GM12878 (cell line): ENCODE measurements at regions not wholly inside any gene's neighbourhood (a gene's known extent, or its start where the extent isn't known, plus 50 kb on each side); places are given as distances from the start of the nearest gene placed in this dataset.

Source experiments
- ATAC-seq: fragments of 200-7000 bp; cut with Tn5 transposase; 3 replicates; pipeline ENCODE4 v1.9.1; 2020; ENCODE audit warnings: mild to moderate bottlenecking, moderate library complexity
- BruUV-seq: library from RNA; stranded (reverse); fragments of 400-500 nt; replicated peaks from 2 replicates; lab custom pipeline; 2021; lab: Mats Ljungman, UMichigan
- CTCF ChIA-PET: fragments of 300-600 bp; sonication (Branson Sonifier 250); formaldehyde crosslinking; extraction: SDS; loops from one replicate; lab custom pipeline; 2021; ENCODE audit warnings: inconsistent platforms; lab: Yijun Ruan, JAX
- POLR2A ChIA-PET: fragments of 350-600 bp; formaldehyde crosslinking; extraction: SDS; loops from one replicate; lab custom pipeline; 2021; ENCODE audit warnings: inconsistent platforms; lab: Charles Lee
- RAD21 ChIA-PET: fragments of 300-600 bp; sonication (Branson Sonifier 250); formaldehyde crosslinking; loops from one replicate; lab custom pipeline; 2023; ENCODE audit warnings: antibody characterized with exemption; ENCODE audit not compliant: unreplicated experiment; lab: Charles Lee
- SMC1A ChIA-PET: fragments of 300-600 bp; sonication (Branson Sonifier 250); formaldehyde crosslinking; loops from one replicate; lab custom pipeline; 2023; ENCODE audit not compliant: unreplicated experiment, uncharacterized antibody; lab: Charles Lee
- DNase-seq: peaks from one replicate; pipeline ENCODE4 v3.0.0-alpha.2; 2011; ENCODE audit warnings: low read depth, low spot score
- FAIRE-seq: peaks from 3 replicates; lab custom pipeline; 2011; peaks lifted over from hg19 to GRCh38; lab: Jason Lieb, UNC
- H2AFZ ChIP-seq: 2 replicates; pipeline ENCODE4 v1.6.0; 2011; ENCODE audit warnings: low read depth, low read length, control low read depth; ENCODE audit not compliant: control insufficient read depth
- H3K27ac ChIP-seq: 2 replicates; pipeline ENCODE4 v1.5.1; 2011; ENCODE audit warnings: control low read depth; ENCODE audit not compliant: control insufficient read depth, insufficient read depth
- H3K27me3 ChIP-seq, 2 experiments: replicated peaks in 1 of 2; 2 replicates each; pipeline versions ENCODE4 v1.6.0 to v1.6.1; 2011; ENCODE audit warnings: low read length in 1 of 2; ENCODE audit not compliant: control insufficient read depth in 2 of 2, insufficient read depth in 2 of 2
- H3K36me3 ChIP-seq, 2 experiments: 2 replicates each; pipeline ENCODE4 v1.5.1; 2011; ENCODE audit warnings: low read length in 1 of 2; ENCODE audit not compliant: control insufficient read depth in 2 of 2, insufficient read depth in 2 of 2
- H3K4me1 ChIP-seq: 2 replicates; pipeline ENCODE4 v1.6.1; 2011; ENCODE audit warnings: mild to moderate bottlenecking, low read length, moderate library complexity, mixed read lengths; ENCODE audit not compliant: control insufficient read depth, insufficient read depth
- H3K4me2 ChIP-seq: 2 replicates; pipeline ENCODE4 v1.6.0; 2011; ENCODE audit warnings: control low read depth; ENCODE audit not compliant: control insufficient read depth, insufficient read depth
- H3K4me3 ChIP-seq: fragments of 200-600 bp; sonication (generic); 2 replicates; pipeline ENCODE4 v1.5.1; 2016
- H3K79me2 ChIP-seq: 2 replicates; pipeline ENCODE4 v1.6.0; 2011; ENCODE audit warnings: low read length; ENCODE audit not compliant: control insufficient read depth, insufficient read depth
- H3K9ac ChIP-seq: 2 replicates; pipeline ENCODE4 v1.8.0; 2011; ENCODE audit warnings: low read length, control low read depth, mixed read lengths; ENCODE audit not compliant: control insufficient read depth, insufficient read depth
- H3K9me3 ChIP-seq: replicated peaks from 3 replicates; pipeline ENCODE4 v1.5.1; 2011; ENCODE audit warnings: mild to moderate bottlenecking, low read length; ENCODE audit not compliant: control insufficient read depth, insufficient read depth
- H4K20me1 ChIP-seq: 2 replicates; pipeline ENCODE4 v1.6.0; 2011; ENCODE audit not compliant: control insufficient read depth, insufficient read depth
- BCLAF1 ChIP-seq: fragments of 450-650 bp; IDR thresholded peaks from 2 replicates; pipeline ENCODE4 v1.6.1; 2017; ENCODE audit warnings: antibody characterized with exemption, mild to moderate bottlenecking, moderate library complexity
- CHD2 ChIP-seq: IDR thresholded peaks from 2 replicates; pipeline ENCODE4 v1.6.1; 2011; ENCODE audit warnings: low read depth, low read length, improper control_type of control experiment, borderline replicate concordance
- DPF2 ChIP-seq: fragments of 450-650 bp; IDR thresholded peaks from 2 replicates; pipeline ENCODE4 v1.6.1; 2017; ENCODE audit warnings: mild to moderate bottlenecking
- GATAD2B ChIP-seq: fragments of 450-650 bp; conservative IDR thresholded peaks from 2 replicates; pipeline ENCODE4 v1.6.1; 2017; ENCODE audit warnings: low read depth, mild to moderate bottlenecking, moderate library complexity
- POLR2A ChIP-seq: IDR thresholded peaks from 2 replicates; pipeline ENCODE4 v1.6.1; 2011; ENCODE audit warnings: low read depth, mild to moderate bottlenecking, low read length
- STAT1 ChIP-seq: fragments of 450-650 bp; conservative IDR thresholded peaks from 2 replicates; pipeline ENCODE4 v1.6.1; 2014; ENCODE audit warnings: antibody characterized with exemption, mild to moderate bottlenecking
- SUZ12 ChIP-seq: fragments of 200-600 bp; sonication (generic); IDR thresholded peaks from one replicate; pipeline ENCODE4 v1.6.1; 2018; ENCODE audit warnings: antibody characterized with exemption, mild to moderate bottlenecking; ENCODE audit not compliant: unreplicated experiment
- ZNF217 ChIP-seq: fragments of 450-650 bp; IDR thresholded peaks from 2 replicates; pipeline ENCODE4 v1.6.1; 2017; ENCODE audit warnings: antibody characterized with exemption, mild to moderate bottlenecking
- ZNF274 ChIP-seq: IDR thresholded peaks from one replicate; pipeline ENCODE4 v1.8.0; 2011; ENCODE audit not compliant: insufficient read length, insufficient read depth
- WGBS: methylation state at CpG from one replicate; pipeline ENCODE4 v1.1.6; 2016; ENCODE audit warnings: low lambda C conversion rate; ENCODE audit not compliant: insufficient replicate concordance, insufficient coverage; ENCODE audit errors: missing lambda C conversion rate; 5-methylcytosine and 5-hydroxymethylcytosine counted together
- in situ Hi-C: fragments of 300-500 bp; cut with MboI; formaldehyde crosslinking; loops from 9 replicates; pipeline ENCODE4 v1.14.3; 2018; ENCODE audit warnings: mixed read lengths
- intact Hi-C: fragments of 100-400 bp; cut with micrococcal nuclease; formaldehyde crosslinking; loops from one replicate; pipeline ENCODE4 v1.14.2; 2022; ENCODE audit not compliant: unreplicated experiment
- TF ChIP-seq, protein P1 (sequence below): fragments of 450-650 bp; IDR thresholded peaks from 2 replicates; pipeline ENCODE4 v1.6.1; 2018; ENCODE audit warnings: mild to moderate bottlenecking, low read depth, moderate library complexity; ENCODE audit not compliant: partially characterized antibody
- TF ChIP-seq, protein P2 (sequence below): IDR thresholded peaks from 2 replicates; pipeline ENCODE4 v1.6.1; 2012; ENCODE audit warnings: low read depth, low read length, improper control_type of control experiment
- TF ChIP-seq, protein P3 (sequence below): fragments of 450-650 bp; IDR thresholded peaks from 2 replicates; pipeline ENCODE4 v1.6.1; 2016; ENCODE audit warnings: mild to moderate bottlenecking, moderate library complexity, borderline replicate concordance

DNA sequence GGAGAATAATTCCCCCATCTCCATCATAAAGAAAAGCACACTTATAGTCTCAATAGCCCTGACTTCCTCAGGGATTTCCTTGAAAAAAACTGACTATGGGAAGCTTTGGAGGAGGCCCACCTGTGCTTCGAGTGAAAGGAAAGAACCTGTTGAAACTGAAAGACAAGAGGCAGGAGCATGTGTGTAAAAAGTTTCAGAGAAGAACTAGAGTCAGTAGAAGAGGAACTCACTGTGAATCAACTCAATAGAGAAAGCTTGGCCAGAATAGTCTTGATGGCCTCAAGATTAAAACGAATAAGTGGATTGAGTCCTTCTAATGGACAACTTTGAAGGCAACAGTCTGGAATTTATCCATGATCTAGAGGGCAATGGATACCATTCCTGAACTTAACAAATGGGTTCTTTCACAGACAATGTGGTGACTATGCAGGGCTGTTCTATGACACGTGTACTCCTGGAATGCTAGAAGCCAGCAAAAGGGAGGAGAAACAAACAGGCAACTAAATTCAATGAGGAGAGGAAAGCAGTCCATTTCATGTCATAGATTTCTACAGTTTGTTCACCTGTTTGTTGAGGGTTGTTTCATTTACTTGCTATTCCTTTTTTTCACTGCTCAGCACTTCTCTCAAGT is 442.3 kb downstream of the GRB14 start:
- FAIRE-seq: no peak
- no peak for DNase-seq
- H3K4me2 ChIP-seq: no peak overlapping the region
- H3K9me3 ChIP-seq: no peaks in the 10 kb centered on the region
- ChIA-PET POLR2A (no interaction called here), RAD21 (no interaction called here), CTCF (interaction anchor here (1.3 kb wide), 1 partner anchor 9 kb away, joined by 3 read pairs; no protein-coding TSS in a partner anchor), SMC1A (no interaction called here)
- no TSS peak for BruUV-seq
- no peak overlapping the region for H3K9ac ChIP-seq
- no peak overlapping the region for H2AFZ ChIP-seq
- H3K27ac ChIP-seq: no peak overlapping the region
- H3K79me2 ChIP-seq: no peaks in the 10 kb centered on the region
- intact Hi-C loops: no loop called here
- no peaks in the 10 kb centered on the region for H3K36me3 ChIP-seq
- no peak overlapping the region for H3K4me3 ChIP-seq
- no peaks in the 10 kb centered on the region for H3K27me3 ChIP-seq
- no peak; the same call in 2 of the 3 replicates for ATAC-seq
- in situ Hi-C loops: no loop called here
- 6% methylated on average over 3 of the region's 3 CpGs for WGBS
- H4K20me1 ChIP-seq: no peaks in the 10 kb centered on the region
- H3K4me1 ChIP-seq: no peaks in the 10 kb centered on the region
- TF ChIP-seq SUZ12: no peak
- TF ChIP-seq CHD2: no peak
- TF ChIP-seq STAT1: no peak
- TF ChIP-seq, protein P1, sequence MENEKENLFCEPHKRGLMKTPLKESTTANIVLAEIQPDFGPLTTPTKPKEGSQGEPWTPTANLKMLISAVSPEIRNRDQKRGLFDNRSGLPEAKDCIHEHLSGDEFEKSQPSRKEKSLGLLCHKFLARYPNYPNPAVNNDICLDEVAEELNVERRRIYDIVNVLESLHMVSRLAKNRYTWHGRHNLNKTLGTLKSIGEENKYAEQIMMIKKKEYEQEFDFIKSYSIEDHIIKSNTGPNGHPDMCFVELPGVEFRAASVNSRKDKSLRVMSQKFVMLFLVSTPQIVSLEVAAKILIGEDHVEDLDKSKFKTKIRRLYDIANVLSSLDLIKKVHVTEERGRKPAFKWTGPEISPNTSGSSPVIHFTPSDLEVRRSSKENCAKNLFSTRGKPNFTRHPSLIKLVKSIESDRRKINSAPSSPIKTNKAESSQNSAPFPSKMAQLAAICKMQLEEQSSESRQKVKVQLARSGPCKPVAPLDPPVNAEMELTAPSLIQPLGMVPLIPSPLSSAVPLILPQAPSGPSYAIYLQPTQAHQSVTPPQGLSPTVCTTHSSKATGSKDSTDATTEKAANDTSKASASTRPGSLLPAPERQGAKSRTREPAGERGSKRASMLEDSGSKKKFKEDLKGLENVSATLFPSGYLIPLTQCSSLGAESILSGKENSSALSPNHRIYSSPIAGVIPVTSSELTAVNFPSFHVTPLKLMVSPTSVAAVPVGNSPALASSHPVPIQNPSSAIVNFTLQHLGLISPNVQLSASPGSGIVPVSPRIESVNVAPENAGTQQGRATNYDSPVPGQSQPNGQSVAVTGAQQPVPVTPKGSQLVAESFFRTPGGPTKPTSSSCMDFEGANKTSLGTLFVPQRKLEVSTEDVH: no peak
- TF ChIP-seq POLR2A: no peak
- TF ChIP-seq DPF2: no peak
- TF ChIP-seq, protein P2, sequence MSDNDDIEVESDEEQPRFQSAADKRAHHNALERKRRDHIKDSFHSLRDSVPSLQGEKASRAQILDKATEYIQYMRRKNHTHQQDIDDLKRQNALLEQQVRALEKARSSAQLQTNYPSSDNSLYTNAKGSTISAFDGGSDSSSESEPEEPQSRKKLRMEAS: no peak
- no peak for TF ChIP-seq ZNF217
- no peak for TF ChIP-seq GATAD2B
- TF ChIP-seq BCLAF1: no peak
- TF ChIP-seq, protein P3, sequence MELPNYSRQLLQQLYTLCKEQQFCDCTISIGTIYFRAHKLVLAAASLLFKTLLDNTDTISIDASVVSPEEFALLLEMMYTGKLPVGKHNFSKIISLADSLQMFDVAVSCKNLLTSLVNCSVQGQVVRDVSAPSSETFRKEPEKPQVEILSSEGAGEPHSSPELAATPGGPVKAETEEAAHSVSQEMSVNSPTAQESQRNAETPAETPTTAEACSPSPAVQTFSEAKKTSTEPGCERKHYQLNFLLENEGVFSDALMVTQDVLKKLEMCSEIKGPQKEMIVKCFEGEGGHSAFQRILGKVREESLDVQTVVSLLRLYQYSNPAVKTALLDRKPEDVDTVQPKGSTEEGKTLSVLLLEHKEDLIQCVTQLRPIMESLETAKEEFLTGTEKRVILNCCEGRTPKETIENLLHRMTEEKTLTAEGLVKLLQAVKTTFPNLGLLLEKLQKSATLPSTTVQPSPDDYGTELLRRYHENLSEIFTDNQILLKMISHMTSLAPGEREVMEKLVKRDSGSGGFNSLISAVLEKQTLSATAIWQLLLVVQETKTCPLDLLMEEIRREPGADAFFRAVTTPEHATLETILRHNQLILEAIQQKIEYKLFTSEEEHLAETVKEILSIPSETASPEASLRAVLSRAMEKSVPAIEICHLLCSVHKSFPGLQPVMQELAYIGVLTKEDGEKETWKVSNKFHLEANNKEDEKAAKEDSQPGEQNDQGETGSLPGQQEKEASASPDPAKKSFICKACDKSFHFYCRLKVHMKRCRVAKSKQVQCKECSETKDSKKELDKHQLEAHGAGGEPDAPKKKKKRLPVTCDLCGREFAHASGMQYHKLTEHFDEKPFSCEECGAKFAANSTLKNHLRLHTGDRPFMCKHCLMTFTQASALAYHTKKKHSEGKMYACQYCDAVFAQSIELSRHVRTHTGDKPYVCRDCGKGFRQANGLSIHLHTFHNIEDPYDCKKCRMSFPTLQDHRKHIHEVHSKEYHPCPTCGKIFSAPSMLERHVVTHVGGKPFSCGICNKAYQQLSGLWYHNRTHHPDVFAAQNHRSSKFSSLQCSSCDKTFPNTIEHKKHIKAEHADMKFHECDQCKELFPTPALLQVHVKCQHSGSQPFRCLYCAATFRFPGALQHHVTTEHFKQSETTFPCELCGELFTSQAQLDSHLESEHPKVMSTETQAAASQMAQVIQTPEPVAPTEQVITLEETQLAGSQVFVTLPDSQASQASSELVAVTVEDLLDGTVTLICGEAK: no peak
- no peak for TF ChIP-seq ZNF274
